GM19372 (cell line): ENCODE measurements at regions not wholly inside any gene's neighbourhood (a gene's known extent, or its start where the extent isn't known, plus 50 kb on each side); places are given as distances from the start of the nearest gene placed in this dataset.

Experiments used
- ATAC-seq: cut with Tn5 transposase; IDR thresholded peaks from one replicate; pipeline ENCODE4 v1.9.1; 2021; ENCODE audit warnings: mild to moderate bottlenecking, low read depth, moderate library complexity; ENCODE audit not compliant: unreplicated experiment

GRCh38 chr2:5839550-5839949 is 147.4 kb downstream of the SOX11 start:
- ATAC-seq = no peak

DNA sequence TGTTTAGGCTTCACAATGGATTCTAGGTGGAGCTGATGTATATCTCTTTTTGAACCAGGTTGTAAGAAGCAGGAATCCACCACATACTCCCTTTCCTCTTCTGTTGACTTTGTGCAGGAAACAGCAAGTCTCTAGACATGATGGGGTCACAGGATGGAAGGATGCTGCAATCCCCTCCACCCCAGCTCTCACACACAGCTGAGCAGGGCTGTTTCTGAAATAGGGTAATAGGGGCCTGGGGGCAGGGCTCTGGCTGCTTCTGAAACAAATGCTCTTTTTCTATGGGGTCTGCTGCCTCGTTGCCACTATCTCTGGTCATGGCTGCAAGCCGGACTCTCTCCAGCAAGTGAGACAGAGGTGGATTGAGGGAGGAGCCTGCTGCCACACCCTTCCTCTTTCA is 148.9 kb downstream of the SOX11 start:
- ATAC-seq = no peak

DNA sequence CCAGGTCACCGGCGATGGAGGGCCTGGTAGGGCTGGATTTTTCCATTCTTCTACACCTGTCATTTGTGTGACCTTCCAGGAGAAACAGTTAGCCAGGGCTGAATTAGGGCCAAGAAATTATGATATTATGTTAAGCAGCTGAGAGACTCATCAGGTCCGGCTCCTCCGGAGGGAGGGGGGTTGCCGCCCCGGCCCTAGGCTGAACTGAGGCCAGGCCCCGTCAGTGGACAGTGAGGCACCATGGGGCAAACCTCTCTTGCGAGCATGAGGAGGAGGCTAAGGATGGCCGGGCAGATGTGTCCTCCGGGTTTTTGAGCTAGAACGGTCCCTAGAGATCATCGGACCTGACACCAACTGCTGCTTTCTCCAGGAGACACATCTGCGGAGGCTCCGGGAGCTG is 150.1 kb downstream of the SOX11 start:
- ATAC-seq = no peak

GRCh38 chr2:5845798-5846330 is 153.7 kb downstream of the SOX11 start:
- no peak for ATAC-seq

GRCh38 chr2:5846881-5847280 is 154.7 kb downstream of the SOX11 start:
- no peak for ATAC-seq

DNA sequence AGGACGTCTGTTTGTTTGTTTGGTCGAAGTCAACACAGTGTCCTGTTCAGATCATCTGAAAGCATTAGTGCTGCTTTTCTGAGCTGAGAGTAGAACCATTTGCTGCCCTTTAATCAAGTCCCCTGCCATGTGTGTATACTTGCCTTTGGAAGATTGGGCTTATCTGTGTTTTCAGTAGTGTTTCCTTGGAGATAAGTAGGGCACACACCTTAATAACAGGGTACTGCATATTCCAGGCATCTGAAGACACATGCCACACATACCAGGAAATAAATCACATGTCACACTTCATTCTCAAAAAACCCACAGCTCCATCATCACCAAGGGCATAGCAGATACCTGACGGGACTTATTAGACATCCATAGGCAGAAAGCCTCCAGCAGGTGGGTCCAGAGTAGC is 157.4 kb downstream of the SOX11 start:
- no peak for ATAC-seq

- no peak for ATAC-seq
These were observed 159.2 kb downstream of the SOX11 start for GRCh38 chr2:5851410-5851809.

DNA sequence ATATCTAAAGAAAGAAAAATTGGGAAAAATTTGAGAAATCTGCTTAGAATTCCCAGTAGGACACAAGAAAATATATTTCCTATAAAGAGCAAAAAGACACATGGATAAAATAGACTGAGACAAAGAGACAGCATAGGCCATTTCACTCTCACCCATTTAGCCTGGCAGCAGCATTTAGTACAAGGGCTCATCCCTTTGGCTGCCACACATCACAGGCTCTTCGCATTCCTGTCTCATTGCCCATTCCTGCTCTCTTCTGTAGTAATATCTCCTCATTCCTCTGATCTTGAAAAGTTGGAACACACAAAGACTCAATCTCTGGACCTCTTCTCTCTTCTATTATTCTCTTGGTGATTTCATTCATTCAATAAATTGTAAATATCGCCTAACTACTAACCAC is 162.6 kb downstream of the SOX11 start:
- no peak for ATAC-seq

GRCh38 chr2:5867056-5867455 is 174.9 kb downstream of the SOX11 start:
- ATAC-seq = no peak

DNA sequence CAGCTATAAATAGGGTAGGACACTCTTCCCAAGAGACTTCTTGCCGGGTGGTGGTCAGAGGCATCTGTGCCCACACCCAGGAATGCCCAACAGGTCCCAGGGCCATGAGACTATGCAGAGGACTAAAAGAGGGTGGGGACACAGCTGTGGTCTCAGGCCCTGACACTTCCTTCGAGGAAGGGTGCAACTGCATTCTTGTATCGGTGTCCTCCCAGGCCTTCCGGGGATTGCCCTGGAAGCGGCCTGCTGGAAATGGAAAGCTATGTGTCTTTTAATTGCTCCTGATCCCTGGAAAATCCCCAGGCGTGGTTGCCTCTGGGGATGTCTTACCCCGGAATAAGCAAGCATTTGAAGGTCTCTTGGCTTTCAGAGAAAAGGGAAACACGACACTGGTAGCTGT is 176.7 kb downstream of the SOX11 start:
- ATAC-seq = no peak

GRCh38 chr2:5869936-5870335 is 177.8 kb downstream of the SOX11 start:
- ATAC-seq = no peak

DNA sequence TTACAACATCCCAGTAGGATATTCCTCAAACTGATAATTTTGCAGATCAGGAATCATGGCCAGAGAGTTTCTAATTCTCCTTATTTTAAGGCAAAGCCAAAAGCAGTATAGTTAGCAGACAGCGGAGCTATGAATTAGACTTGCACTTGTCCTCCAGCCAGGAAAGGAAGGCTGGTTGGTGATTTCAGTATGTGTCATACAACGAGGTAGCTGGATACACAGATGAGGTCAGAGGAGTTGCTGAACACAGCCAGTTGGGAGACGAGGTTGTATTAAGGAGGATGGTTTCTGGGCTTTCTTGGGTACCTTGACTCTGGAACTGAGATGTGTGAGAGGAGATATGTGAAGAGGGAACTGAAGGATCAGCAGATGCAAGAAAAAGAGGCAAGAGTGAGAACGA is 185.2 kb downstream of the SOX11 start:
- ATAC-seq = no peak

DNA sequence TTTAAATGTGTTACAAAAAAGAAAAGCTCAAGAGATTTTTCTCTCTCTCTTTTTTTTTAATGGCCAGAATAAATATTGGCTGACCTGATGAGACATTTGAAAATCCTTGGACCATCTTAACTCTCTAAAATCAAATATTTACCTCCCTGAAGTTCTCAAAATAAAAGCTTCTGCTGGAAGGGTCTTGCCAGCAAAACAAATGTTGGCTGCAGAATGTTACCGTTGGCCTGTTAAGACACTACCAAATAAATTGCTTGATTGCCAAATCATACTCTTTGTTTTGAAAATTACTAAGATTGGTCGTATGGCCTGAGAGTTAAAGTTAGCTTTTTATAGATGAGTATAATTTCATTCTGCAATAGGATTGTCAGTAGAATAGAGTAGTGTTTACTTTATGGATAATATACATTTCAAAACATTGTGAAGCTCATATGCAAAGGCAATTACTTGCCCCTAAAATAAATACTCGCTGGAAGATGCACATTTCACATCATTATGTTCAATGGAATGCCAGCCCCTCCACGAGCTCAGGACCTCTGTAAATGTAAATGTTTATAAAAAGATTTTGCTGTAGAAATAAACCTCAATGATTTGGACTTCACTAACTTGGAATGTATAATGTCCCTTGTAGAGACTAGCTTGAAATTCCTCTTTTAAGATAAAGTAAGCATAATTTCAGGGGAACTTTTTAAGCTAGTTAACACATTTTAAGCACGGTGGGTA is 193.4 kb downstream of the SOX11 start:
- no peak for ATAC-seq

GRCh38 chr2:5886462-5886861 is 194.3 kb downstream of the SOX11 start:
- ATAC-seq = no peak

DNA sequence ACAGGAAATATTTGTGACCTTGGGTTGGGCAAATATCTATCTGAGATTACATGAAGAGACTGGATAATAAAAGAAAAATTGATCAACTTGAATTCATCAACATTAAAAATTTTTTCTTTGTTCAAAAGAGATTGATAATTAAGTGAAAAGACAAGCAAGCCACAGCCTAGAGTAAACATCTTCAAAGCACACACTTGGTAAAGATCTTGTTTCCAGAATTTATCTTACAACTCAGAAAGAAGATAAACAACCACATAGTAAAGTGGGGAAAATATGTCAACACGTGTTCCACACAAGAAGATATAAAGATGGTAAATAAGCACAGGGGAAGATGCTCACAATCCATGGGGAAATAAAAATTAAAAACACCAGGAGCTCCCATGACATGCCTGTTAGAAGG is 195.9 kb downstream of the SOX11 start:
- no peak for ATAC-seq

DNA sequence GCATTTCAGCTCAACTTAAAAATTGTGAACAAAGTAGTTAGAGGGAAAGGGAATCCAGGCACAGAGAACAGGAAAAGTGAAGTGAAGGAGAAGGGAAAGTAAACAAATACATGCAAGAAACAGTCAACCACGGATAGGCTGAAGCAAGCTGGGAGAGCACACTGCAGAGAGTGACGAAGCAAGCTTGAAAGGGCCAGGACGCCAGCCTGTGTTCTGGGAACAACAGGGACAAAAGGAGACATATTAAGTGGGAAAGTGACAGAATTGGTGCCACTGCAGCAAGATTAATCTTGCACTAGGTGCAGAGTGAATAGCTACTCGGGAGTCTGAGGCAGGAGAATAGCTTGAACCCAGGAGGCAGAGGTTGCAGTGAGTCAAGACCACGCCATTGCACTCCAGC is 197.3 kb downstream of the SOX11 start:
- ATAC-seq = no peak

DNA sequence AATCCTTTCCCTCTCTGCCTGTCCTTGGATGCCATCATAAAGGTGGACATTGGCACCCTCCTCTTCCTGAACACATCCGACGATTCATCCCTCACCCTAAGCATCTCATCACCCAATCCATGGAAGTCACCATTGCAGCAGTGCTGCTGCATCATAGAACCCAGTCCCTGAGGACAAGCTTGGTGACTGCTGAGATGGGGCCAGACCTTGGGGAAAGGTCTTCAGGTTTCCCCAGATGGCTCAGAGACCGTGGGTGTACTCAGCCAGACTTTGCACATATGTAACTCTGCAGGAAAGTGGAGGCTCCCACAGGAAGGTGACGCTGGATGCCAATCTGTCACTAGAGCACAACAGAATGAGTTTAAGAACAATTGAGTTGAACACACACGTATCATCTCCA is 202.2 kb downstream of the SOX11 start:
- no peak for ATAC-seq

GRCh38 chr2:5895284-5895683 is 203.1 kb downstream of the SOX11 start:
- ATAC-seq = no peak

DNA sequence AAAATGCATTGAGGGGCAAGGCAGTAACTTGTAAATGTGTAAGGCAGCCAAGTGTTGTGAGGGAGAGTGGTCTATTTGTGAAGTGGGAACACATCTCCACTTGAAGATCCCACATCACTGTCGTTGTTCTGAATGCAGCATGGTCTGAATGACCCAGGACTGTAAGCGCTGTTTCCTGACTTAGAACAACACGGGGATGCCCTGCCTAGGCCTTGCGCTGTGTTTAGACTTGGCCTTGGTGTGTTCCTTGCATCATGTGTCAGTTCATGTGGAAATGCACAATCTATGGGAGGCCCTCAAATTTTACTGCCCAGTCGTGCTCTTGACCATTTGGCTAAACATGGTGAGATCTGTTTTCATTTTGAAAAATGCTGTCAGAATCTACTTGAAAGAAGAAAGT is 205.1 kb downstream of the SOX11 start:
- no peak for ATAC-seq

DNA sequence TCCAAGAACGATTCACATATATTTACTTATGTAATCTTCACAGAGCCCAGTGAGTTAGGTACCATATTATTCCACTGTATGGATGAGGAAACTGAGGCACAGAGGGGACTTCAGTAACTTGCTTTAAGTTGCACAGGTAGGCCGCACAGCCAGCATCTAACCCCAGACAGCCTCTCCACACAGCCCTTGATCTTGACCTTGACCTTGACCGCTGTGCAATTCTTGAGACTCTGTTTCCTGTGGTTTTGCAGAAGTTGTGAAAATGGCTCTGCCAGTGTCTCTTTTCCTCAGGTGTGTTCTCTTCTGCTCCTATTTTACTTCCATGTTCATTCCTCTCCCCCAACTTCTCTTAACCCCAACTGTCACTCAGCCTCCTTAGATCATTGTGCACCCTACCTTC is 206.5 kb downstream of the SOX11 start:
- ATAC-seq = no peak

GRCh38 chr2:5905661-5906060 is 213.5 kb downstream of the SOX11 start:
- no peak for ATAC-seq

GRCh38 chr2:5908071-5908470 is 215.9 kb downstream of the SOX11 start:
- ATAC-seq = no peak

GRCh38 chr2:5911718-5912117 is 219.5 kb downstream of the SOX11 start:
- ATAC-seq = no peak
